Activated naive CD4-positive, alpha-beta T cell treated with anti-CD3 and anti-CD28 coated beads, Interleukin-2, amount 10 ng/mL, durations not matched to agents 7 days and 5 days (primary cell): ENCODE measurements at regions not wholly inside any gene's neighbourhood (a gene's known extent, or its start where the extent isn't known, plus 50 kb on each side); places are given as distances from the start of the nearest gene placed in this dataset.
"Not testable (repeated sequence)": the region's sequence is repeated elsewhere in the genome, so short reads cannot be mapped to it uniquely, and the experiment has no call there.

Experiments used
- CTCF ChIA-PET: fragments of 350-600 bp; sonication (Branson Sonifier 250); formaldehyde crosslinking; loops from one replicate; lab custom pipeline; 2021; ENCODE audit warnings: antibody characterized with exemption; lab: Charles Lee
- DNase-seq: peaks from one replicate; pipeline ENCODE4 v3.0.0-alpha.2; 2020
- H3K27ac Mint-ChIP-seq: one replicate; pipeline ENCODE4 v1.8.0; 2021; ENCODE audit warnings: mild to moderate bottlenecking, moderate library complexity, mixed read lengths
- H3K27me3 Mint-ChIP-seq: one replicate; pipeline ENCODE4 v1.8.0; 2021; ENCODE audit warnings: mild to moderate bottlenecking, mixed read lengths
- H3K36me3 Mint-ChIP-seq: one replicate; pipeline ENCODE4 v1.8.0; 2021; ENCODE audit warnings: mixed read lengths
- H3K4me1 Mint-ChIP-seq: one replicate; pipeline ENCODE4 v1.8.0; 2021; ENCODE audit warnings: mixed read lengths
- H3K4me3 Mint-ChIP-seq: one replicate; pipeline ENCODE4 v1.8.0; 2021; ENCODE audit warnings: mild to moderate bottlenecking, moderate library complexity, mixed read lengths
- H3K9me3 Mint-ChIP-seq: one replicate; pipeline ENCODE4 v1.8.0; 2021; ENCODE audit warnings: mixed read lengths

DNA sequence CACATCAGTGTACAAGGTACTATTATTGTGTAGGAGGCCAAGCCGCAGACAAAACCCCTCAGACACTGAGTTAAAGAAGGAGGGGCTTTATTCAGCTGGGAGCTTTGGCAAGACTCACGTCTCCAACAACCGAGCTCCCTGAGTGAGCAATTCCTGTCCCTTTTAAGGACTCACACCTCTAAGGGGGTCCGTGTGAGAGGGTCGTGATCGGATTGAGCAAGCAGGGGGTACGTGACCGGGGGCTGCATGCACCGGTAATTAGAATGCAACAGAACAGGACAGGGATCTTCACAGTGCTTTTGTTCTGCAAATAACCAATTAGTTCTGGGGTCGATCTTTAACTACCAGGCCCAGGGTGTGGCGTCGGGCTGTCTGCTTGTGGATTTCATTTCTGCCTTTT is 60.5 kb upstream of the CCDC90B start:
- CTCF ChIA-PET, H3K27me3 Mint-ChIP-seq, DNase-seq, H3K4me3 Mint-ChIP-seq, H3K9me3 Mint-ChIP-seq, H3K4me1 Mint-ChIP-seq, H3K27ac Mint-ChIP-seq, H3K36me3 Mint-ChIP-seq: not testable (repeated sequence)

DNA sequence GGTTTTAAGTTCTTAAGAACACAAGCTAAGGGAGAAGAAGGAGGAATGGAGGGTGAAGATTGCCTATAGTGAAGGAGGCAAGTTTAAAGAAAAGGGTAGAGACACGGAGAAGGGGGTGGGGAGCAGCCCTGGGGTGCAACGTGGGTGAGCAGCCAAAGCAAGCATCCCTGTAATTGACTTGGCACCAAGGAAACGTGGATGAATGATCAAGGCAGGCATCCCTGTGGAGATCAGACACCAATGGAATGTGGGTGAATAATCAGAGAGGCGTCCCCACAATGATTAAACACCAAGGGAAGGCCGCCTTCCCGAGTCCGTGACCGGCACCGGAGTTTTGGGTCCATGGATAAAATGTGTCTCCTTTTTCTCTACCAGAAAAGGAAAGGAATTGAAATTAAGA is 58.4 kb upstream of the CCDC90B start:
- H3K27ac Mint-ChIP-seq, H3K27me3 Mint-ChIP-seq, CTCF ChIA-PET, DNase-seq, H3K9me3 Mint-ChIP-seq, H3K36me3 Mint-ChIP-seq, H3K4me3 Mint-ChIP-seq, H3K4me1 Mint-ChIP-seq: not testable (repeated sequence)

- Mint-ChIP-seq H3K4me3 (no peak overlapping the region), H3K9me3 (no peaks in the 10 kb centered on the region), H3K36me3 (no peaks in the 10 kb centered on the region), H3K27ac (no peak overlapping the region), H3K4me1 (no peaks in the 10 kb centered on the region), H3K27me3 (no peaks in the 10 kb centered on the region)
- CTCF ChIA-PET: no interaction called here
- DNase-seq: no peak
Observed at GRCh38 chr11:83336993-83337392, 50.8 kb upstream of the CCDC90B start.
